Astrocyte of the spinal cord (primary cell): ENCODE measurements at regions not wholly inside any gene's neighbourhood (a gene's known extent, or its start where the extent isn't known, plus 50 kb on each side); places are given as distances from the start of the nearest gene placed in this dataset.
A peak's percentile ranks its signal among the peaks of the same experiment; 100 is the strongest.
"Not testable (repeated sequence)": the region's sequence is repeated elsewhere in the genome, so short reads cannot be mapped to it uniquely, and the experiment has no call there.

Source experiments
- DNase-seq: peaks from one replicate; pipeline ENCODE4 v3.0.0; 2011; ENCODE audit warnings: low read depth, low spot score
- H3K4me3 ChIP-seq: 2 replicates; pipeline ENCODE4 v1.5.1; 2011; ENCODE audit warnings: low read depth, mild to moderate bottlenecking, low read length, moderate library complexity
- in situ Hi-C: cut with HindIII; loops from 2 replicates; pipeline ENCODE4 v1.10.0; 2017; ENCODE audit warnings: low sequenced_read_pairs

GRCh38 chr9:66601472-66601871, 299.1 kb upstream of the ZNF658 start:
- in situ Hi-C loops, H3K4me3 ChIP-seq: not testable (repeated sequence)
- peak; percentile 32 for DNase-seq

DNA sequence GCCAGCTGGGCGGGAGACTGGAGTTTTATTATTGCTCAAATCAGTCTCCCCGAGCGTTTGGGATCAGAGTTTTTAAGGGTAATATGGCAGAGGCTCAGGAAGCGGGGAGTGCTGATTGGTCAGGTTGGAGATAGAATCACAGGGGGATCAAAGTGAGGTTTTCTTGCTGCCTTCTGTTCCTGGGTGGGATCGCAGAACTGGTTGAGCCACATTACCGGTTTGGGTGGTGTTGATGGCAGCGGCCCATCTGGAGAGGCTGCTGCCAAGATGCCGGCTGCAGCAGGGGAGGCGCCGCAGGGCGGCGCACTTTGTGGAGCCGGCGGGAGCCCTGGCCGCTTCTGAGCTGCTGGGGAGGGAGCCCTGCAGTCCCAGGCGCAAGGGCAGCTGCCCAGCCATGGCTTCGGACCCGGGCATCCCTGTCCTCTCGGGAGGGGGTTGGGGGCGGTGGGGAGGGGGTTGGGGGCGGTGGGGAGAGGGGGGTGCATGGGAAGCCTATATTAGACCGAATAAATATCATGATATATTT, 268.9 kb upstream of the ZNF658 start:
- in situ Hi-C loops, H3K4me3 ChIP-seq, DNase-seq: not testable (repeated sequence)

- H3K4me3 ChIP-seq, DNase-seq, in situ Hi-C loops: not testable (repeated sequence)
Observed at GRCh38 chr9:66647675-66648074, 252.8 kb upstream of the ZNF658 start.

DNA sequence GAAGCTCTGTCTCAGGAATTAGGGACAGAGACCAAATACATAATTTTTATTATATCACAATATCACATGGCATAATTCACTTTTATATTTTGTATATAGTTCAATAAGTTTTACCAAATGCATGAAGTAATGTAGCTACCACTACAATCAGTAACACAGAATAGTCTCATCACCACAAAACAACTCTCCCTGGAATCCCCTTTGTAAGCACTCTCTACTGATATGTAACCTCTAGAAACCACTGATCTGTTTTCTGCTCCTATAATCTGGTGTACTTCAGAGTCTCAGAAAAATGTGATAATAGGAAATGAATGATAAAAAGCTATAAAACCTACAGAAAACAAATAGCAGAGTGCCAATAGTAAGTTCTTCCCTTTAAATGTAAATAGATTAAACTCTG, 210.3 kb upstream of the ZNF658 start:
- in situ Hi-C loops, DNase-seq, H3K4me3 ChIP-seq: not testable (repeated sequence)

DNA sequence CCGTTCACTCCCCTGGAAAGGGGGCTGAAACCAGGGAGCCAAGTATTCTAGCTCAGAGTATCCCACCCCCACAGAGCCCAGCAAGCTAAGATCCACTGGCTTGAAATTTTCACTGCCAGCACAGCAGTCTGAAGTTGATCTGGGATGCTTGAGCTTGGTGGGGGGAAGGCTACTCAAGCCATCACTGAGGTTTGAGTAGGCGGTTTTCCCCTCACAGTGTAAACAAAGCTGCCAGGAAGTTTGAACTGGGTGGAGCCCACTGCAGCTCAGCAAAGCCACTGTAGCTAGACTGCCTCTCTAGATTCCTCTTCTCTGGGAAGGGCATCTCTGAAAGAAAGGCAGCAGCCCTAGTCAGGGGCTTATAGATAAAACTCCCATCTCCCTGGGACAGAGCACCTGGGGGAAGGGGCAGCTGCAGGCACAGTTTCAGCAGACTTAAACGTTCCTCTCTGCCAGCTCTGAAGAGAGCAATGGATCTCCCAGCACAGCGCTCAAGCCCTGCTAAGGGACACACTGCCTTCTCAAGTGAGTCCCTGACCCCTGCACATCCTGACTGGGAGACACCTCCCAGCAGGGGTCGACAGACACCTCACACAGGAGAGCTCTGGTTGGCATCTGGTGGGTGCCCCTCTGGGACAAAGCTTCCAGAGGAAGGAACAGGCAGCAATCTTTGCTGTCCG, 204.8 kb upstream of the ZNF658 start:
- H3K4me3 ChIP-seq, DNase-seq, in situ Hi-C loops: not testable (repeated sequence)

- H3K4me3 ChIP-seq, in situ Hi-C loops, DNase-seq: not testable (repeated sequence)
Observed at GRCh38 chr9:66697343-66698065, 203.0 kb upstream of the ZNF658 start.

DNA sequence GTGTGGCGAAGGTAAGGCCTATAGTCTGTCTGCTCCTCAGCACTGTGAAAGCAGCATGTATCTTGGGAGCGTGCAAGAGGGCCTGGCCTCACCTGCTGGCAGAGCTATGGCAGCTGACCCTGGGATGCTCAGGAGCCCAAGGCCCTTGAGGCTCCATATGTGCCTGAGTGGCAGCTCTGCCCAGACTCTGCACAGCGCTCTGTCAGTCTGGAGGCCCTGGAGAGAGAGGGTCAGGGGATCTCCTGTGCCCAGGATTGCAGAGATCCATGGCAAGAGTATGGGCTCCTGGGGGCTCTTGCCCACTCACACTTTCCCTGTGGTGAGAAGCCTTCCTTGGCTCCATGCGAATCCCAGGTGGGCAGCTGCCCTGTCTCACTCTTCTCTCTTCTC, 202.5 kb upstream of the ZNF658 start:
- DNase-seq, H3K4me3 ChIP-seq, in situ Hi-C loops: not testable (repeated sequence)

GRCh38 chr9:66701411-66702377, 198.8 kb upstream of the ZNF658 start:
- DNase-seq, in situ Hi-C loops, H3K4me3 ChIP-seq: not testable (repeated sequence)

GRCh38 chr9:66711553-66711952, 189.0 kb upstream of the ZNF658 start:
- not testable (repeated sequence) for DNase-seq

DNA sequence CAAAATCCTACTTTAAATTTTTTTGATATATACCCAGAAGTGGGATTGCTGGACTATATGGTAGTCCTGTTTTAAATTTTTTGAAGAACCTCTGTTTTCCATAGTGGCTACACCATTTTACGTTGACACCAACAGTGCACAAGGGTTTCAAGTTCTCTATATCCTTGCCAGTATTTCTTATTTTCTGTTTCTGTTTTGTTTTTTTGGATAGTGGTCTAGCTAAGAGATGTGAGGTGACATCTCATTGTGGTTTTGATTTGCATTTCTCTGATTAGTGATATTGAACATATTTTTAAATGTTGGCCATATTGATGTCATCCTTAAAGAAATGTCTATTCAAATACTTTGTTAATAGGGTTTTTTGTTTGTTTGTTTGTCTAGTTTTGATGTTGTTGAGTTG, 187.7 kb upstream of the ZNF658 start:
- in situ Hi-C loops, H3K4me3 ChIP-seq, DNase-seq: not testable (repeated sequence)

More at GRCh38 chr9:66711553-66711952, 189.0 kb upstream of the ZNF658 start:
- in situ Hi-C loops, H3K4me3 ChIP-seq: not testable (repeated sequence)

- DNase-seq, H3K4me3 ChIP-seq, in situ Hi-C loops: not testable (repeated sequence)
Observed at GRCh38 chr9:66713552-66713951, 187.0 kb upstream of the ZNF658 start.

GRCh38 chr9:66720845-66721244, 179.7 kb upstream of the ZNF658 start:
- in situ Hi-C loops, DNase-seq, H3K4me3 ChIP-seq: not testable (repeated sequence)

- in situ Hi-C loops, DNase-seq, H3K4me3 ChIP-seq: not testable (repeated sequence)
Observed at GRCh38 chr9:66727540-66727939, 173.0 kb upstream of the ZNF658 start.

DNA sequence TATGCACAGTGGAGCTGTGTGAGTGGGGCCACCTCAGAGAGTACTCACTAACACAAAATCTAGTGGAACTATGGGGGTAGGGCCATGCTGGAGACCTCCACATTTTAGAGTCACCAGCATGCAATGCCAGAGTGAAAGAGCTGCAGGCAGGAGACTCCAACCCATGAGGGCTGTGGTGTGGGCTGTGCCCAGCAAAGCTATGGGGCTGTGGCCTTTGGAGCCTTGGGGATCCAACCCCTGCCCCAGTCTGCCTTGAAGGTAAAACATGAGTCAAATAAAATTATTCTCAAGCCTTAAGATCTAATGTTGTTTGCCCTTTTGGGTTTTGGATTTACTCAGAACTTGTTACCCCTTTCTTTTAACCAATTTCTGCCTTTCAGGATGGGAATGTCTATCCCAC, 163.8 kb upstream of the ZNF658 start:
- H3K4me3 ChIP-seq, in situ Hi-C loops, DNase-seq: not testable (repeated sequence)

- H3K4me3 ChIP-seq, in situ Hi-C loops, DNase-seq: not testable (repeated sequence)
Observed at GRCh38 chr9:66738418-66738817, 162.1 kb upstream of the ZNF658 start.

GRCh38 chr9:66740136-66740535, 160.4 kb upstream of the ZNF658 start:
- H3K4me3 ChIP-seq, in situ Hi-C loops, DNase-seq: not testable (repeated sequence)

- H3K4me3 ChIP-seq, in situ Hi-C loops, DNase-seq: not testable (repeated sequence)
Observed at GRCh38 chr9:66745846-66746245, 154.7 kb upstream of the ZNF658 start.
